NCI-H774 (cell line): ENCODE measurements at regions not wholly inside any gene's neighbourhood (a gene's known extent, or its start where the extent isn't known, plus 50 kb on each side); places are given as distances from the start of the nearest gene placed in this dataset.
A peak's percentile ranks its signal among the peaks of the same experiment; 100 is the strongest.
"Not testable (repeated sequence)": the region's sequence is repeated elsewhere in the genome, so short reads cannot be mapped to it uniquely, and the experiment has no call there.

ENCODE experiments used
- DNase-seq: peaks from one replicate; lab custom pipeline; 2025; lab: John Stamatoyannopoulos, UW

- DNase-seq = no peak
Measured at GRCh38 chr20:16864069-16864468, 115.9 kb downstream of the OTOR start.

GRCh38 chr20:16864963-16865362 lies 116.8 kb downstream of the OTOR start:
- no peak for DNase-seq

- DNase-seq = no peak
Measured at GRCh38 chr20:16865406-16865805, 117.2 kb downstream of the OTOR start.

- not testable (repeated sequence) for DNase-seq
Measured at GRCh38 chr20:16873124-16873523, 125.0 kb downstream of the OTOR start.

- DNase-seq = no peak
Measured at GRCh38 chr20:16877053-16877554, 128.9 kb downstream of the OTOR start.

GRCh38 chr20:16885746-16886145 lies 137.6 kb downstream of the OTOR start:
- no peak for DNase-seq

GRCh38 chr20:16898433-16898832 lies 150.3 kb downstream of the OTOR start:
- no peak for DNase-seq

GRCh38 chr20:16902662-16903061 lies 154.5 kb downstream of the OTOR start:
- DNase-seq = no peak

- no peak for DNase-seq
Measured at GRCh38 chr20:16904751-16905150, 156.6 kb downstream of the OTOR start.

GRCh38 chr20:16914277-16914676 lies 166.1 kb downstream of the OTOR start:
- no peak for DNase-seq

GRCh38 chr20:16916165-16916564 lies 168.0 kb downstream of the OTOR start:
- no peak for DNase-seq

- DNase-seq = no peak
Measured at GRCh38 chr20:16917636-16918035, 169.5 kb downstream of the OTOR start.

- no peak for DNase-seq
Measured at GRCh38 chr20:16918366-16918765, 170.2 kb downstream of the OTOR start.

- no peak for DNase-seq
Measured at GRCh38 chr20:16919841-16920240, 171.7 kb downstream of the OTOR start.

- no peak for DNase-seq
Measured at GRCh38 chr20:16922834-16923233, 174.7 kb downstream of the OTOR start.

- peak; percentile 66 for DNase-seq
Measured at GRCh38 chr20:16926626-16927430, 178.7 kb downstream of the OTOR start.

GRCh38 chr20:16929756-16930155 lies 181.6 kb downstream of the OTOR start:
- no peak for DNase-seq

GRCh38 chr20:16930656-16931055 lies 182.5 kb downstream of the OTOR start:
- DNase-seq = no peak

- DNase-seq = no peak
Measured at GRCh38 chr20:16939051-16939450, 190.9 kb downstream of the OTOR start.

- no peak for DNase-seq
Measured at GRCh38 chr20:16940701-16941100, 192.5 kb downstream of the OTOR start.

GRCh38 chr20:16942051-16942450 lies 193.9 kb downstream of the OTOR start:
- DNase-seq = no peak

- no peak for DNase-seq
Measured at GRCh38 chr20:16942756-16943155, 194.6 kb downstream of the OTOR start.

GRCh38 chr20:16944745-16945144 lies 196.6 kb downstream of the OTOR start:
- DNase-seq = no peak

GRCh38 chr20:16945619-16946018 lies 197.5 kb downstream of the OTOR start:
- no peak for DNase-seq
